ENCODE measurements at regions not wholly inside any gene's neighbourhood (a gene's known extent, or its start where the extent isn't known, plus 50 kb on each side); places are given as distances from the start of the nearest gene placed in this dataset.
A peak's percentile ranks its signal among the peaks of the same experiment; 100 is the strongest.
"Not testable (repeated sequence)": the region's sequence is repeated elsewhere in the genome, so short reads cannot be mapped to it uniquely, and the experiment has no call there.

GRCh38 chr5:32534041-32534440, 51.3 kb upstream of the SUB1 start:
- no peak for FAIRE-seq

GRCh38 chr5:32531885-32532520, 53.4 kb upstream of the SUB1 start:
- FAIRE-seq: no peak

GRCh38 chr5:32527321-32527720, 58.0 kb upstream of the SUB1 start:
- FAIRE-seq: not testable (repeated sequence)

GRCh38 chr5:32526810-32527209, 58.5 kb upstream of the SUB1 start:
- no peak for FAIRE-seq

- no peak for FAIRE-seq
Observed at GRCh38 chr5:32523625-32524024, 61.7 kb upstream of the SUB1 start.

GRCh38 chr5:32522429-32523143, 62.8 kb upstream of the SUB1 start:
- FAIRE-seq: no peak

GRCh38 chr5:32521481-32521880, 63.9 kb upstream of the SUB1 start:
- no peak for FAIRE-seq

GRCh38 chr5:32520972-32521371, 64.4 kb upstream of the SUB1 start:
- no peak for FAIRE-seq

GRCh38 chr5:32520356-32520755, 65.0 kb upstream of the SUB1 start:
- no peak for FAIRE-seq

- FAIRE-seq: no peak
Observed at GRCh38 chr5:32519508-32519907, 65.8 kb upstream of the SUB1 start.

- FAIRE-seq: no peak
Observed at GRCh38 chr5:32514806-32515205, 70.3 kb upstream of the ZFR start.

GRCh38 chr5:32512926-32513325, 68.4 kb upstream of the ZFR start:
- no peak for FAIRE-seq

GRCh38 chr5:32511776-32512374, 67.3 kb upstream of the ZFR start:
- no peak for FAIRE-seq

- no peak for FAIRE-seq
Observed at GRCh38 chr5:32510860-32511259, 66.3 kb upstream of the ZFR start.

- FAIRE-seq: no peak
Observed at GRCh38 chr5:32508806-32509805, 64.6 kb upstream of the ZFR start.

GRCh38 chr5:32507738-32508434, 63.3 kb upstream of the ZFR start:
- no peak for FAIRE-seq

- FAIRE-seq: no peak
Observed at GRCh38 chr5:32506799-32507198, 62.3 kb upstream of the ZFR start.

- no peak for FAIRE-seq
Observed at GRCh38 chr5:32506201-32506661, 61.7 kb upstream of the ZFR start.

GRCh38 chr5:32505756-32506155, 61.2 kb upstream of the ZFR start:
- FAIRE-seq: no peak

- FAIRE-seq: peak; percentile 89
Observed at GRCh38 chr5:32504989-32505596, 60.6 kb upstream of the ZFR start.

GRCh38 chr5:32504329-32504988, 59.9 kb upstream of the ZFR start:
- FAIRE-seq: no peak

All from endometrium (tissue), 2 donors.